T-cell (primary cell): ENCODE measurements at regions not wholly inside any gene's neighbourhood (a gene's known extent, or its start where the extent isn't known, plus 50 kb on each side); places are given as distances from the start of the nearest gene placed in this dataset.
"Not testable (repeated sequence)": the region's sequence is repeated elsewhere in the genome, so short reads cannot be mapped to it uniquely, and the experiment has no call there.

Source experiments
- ATAC-seq, 4 experiments: fragments of 200-7000 bp in 3 of 4; fragments of 150-1000 bp in 1 of 4; cut with Tn5 transposase; replicated peaks in 1 of 4; 1 replicate in 3 of 4; 2 replicates in 1 of 4; pipeline ENCODE4 v1.10.0; 2021; ENCODE audit warnings: moderate library complexity in 3 of 4, mild to moderate bottlenecking in 2 of 4, moderate number of reproducible peaks in 1 of 4
- CTCF ChIA-PET, 2 donors: fragments of 300-600 bp; sonication (Branson Sonifier 250); formaldehyde crosslinking; loops; one replicate each; lab custom pipeline; 2022; ENCODE audit warnings: antibody characterized with exemption in 2 of 2; lab: Charles Lee
- POLR2A ChIA-PET, 2 donors: fragments of 300-600 bp; sonication (Branson Sonifier 250); formaldehyde crosslinking; loops; one replicate each; lab custom pipeline; 2022; ENCODE audit warnings: antibody characterized with exemption in 2 of 2; lab: Charles Lee
- DNase-seq, 35 experiments: peaks; one replicate each; pipeline versions ENCODE4 v3.0.0 to v3.0.0-alpha.2; 2013 to 2023
- H3K27ac ChIP-seq: one replicate; pipeline ENCODE4 v1.5.1; 2013; ENCODE audit warnings: low read length
- H3K27me3 ChIP-seq, 2 experiments: replicated peaks in 1 of 2; 1 replicate in 1 of 2; 2 replicates in 1 of 2; pipeline versions ENCODE4 v1.6.1 to v1.7.0; 2013; ENCODE audit warnings: low read length in 1 of 2, mixed read lengths in 1 of 2; ENCODE audit not compliant: control insufficient read depth in 2 of 2, insufficient read depth in 2 of 2; ENCODE audit errors: extremely low read depth in 1 of 2
- H3K36me3 ChIP-seq, 2 donors: 1 replicate in 1 of 2; 2 replicates in 1 of 2; pipeline versions ENCODE4 v1.6.1 to v1.7.0; 2013; ENCODE audit warnings: low read length in 1 of 2; ENCODE audit not compliant: control insufficient read depth in 2 of 2, insufficient read depth in 1 of 2; ENCODE audit errors: extremely low read depth in 1 of 2
- H3K4me1 ChIP-seq, 2 experiments: 1 replicate in 1 of 2; 2 replicates in 1 of 2; pipeline versions ENCODE4 v1.6.1 to v1.7.0; 2013; ENCODE audit warnings: low read length in 2 of 2, mixed read lengths in 1 of 2; ENCODE audit not compliant: insufficient read depth in 2 of 2, control insufficient read depth in 1 of 2; ENCODE audit errors: extremely low read depth in 1 of 2
- H3K4me3 ChIP-seq, 2 donors: 1 replicate in 1 of 2; 2 replicates in 1 of 2; pipeline versions ENCODE4 v1.5.1 to v1.7.0; 2013; ENCODE audit warnings: mild to moderate bottlenecking in 2 of 2, low read length in 1 of 2, moderate library complexity in 1 of 2; ENCODE audit not compliant: control insufficient read depth in 1 of 2; ENCODE audit errors: extremely low read depth in 1 of 2
- H3K9me3 ChIP-seq: 2 replicates; pipeline ENCODE4 v1.7.0; 2013
- H3K27ac Mint-ChIP-seq, 2 donors: one replicate each; pipeline ENCODE4 v1.8.0; 2020 to 2021; ENCODE audit warnings: mild to moderate bottlenecking in 2 of 2, mixed read lengths in 2 of 2
- H3K27me3 Mint-ChIP-seq, 2 donors: one replicate each; pipeline ENCODE4 v1.8.0; 2021 to 2022; ENCODE audit warnings: mixed read lengths in 2 of 2
- H3K36me3 Mint-ChIP-seq: one replicate; pipeline ENCODE4 v1.8.0; 2021; ENCODE audit warnings: mixed read lengths
- H3K4me1 Mint-ChIP-seq, 3 donors: one replicate each; pipeline ENCODE4 v1.8.0; 2020 to 2022; ENCODE audit warnings: mixed read lengths in 3 of 3, mild to moderate bottlenecking in 1 of 3
- H3K4me3 Mint-ChIP-seq, 3 donors: one replicate each; pipeline ENCODE4 v1.8.0; 2020 to 2022; ENCODE audit warnings: mild to moderate bottlenecking in 3 of 3, mixed read lengths in 3 of 3, moderate library complexity in 3 of 3
- H3K9me3 Mint-ChIP-seq, 3 donors: one replicate each; pipeline ENCODE4 v1.8.0; 2020 to 2022; ENCODE audit warnings: mixed read lengths in 3 of 3
- WGBS: methylation state at CpG from one replicate; pipeline ENCODE4 v1.1.5; 2013; ENCODE audit warnings: missing lambda C conversion rate; ENCODE audit not compliant: insufficient coverage; 5-methylcytosine and 5-hydroxymethylcytosine counted together

- WGBS: no CpG with 5 or more reads among the region's 4 CpGs
- POLR2A ChIA-PET, H3K4me3 Mint-ChIP-seq, DNase-seq, H3K9me3 ChIP-seq, H3K36me3 Mint-ChIP-seq, H3K27me3 ChIP-seq, H3K9me3 Mint-ChIP-seq, H3K4me1 Mint-ChIP-seq, H3K27ac Mint-ChIP-seq, H3K4me3 ChIP-seq, H3K4me1 ChIP-seq, ATAC-seq, H3K36me3 ChIP-seq, H3K27me3 Mint-ChIP-seq, H3K27ac ChIP-seq, CTCF ChIA-PET: not testable (repeated sequence)
Measured at GRCh38 chr5:110834933-110835332, 96.1 kb downstream of the SLC25A46 start.

- ATAC-seq (no peak), DNase-seq (no peak)
- Mint-ChIP-seq H3K27ac (no peak overlapping the region), H3K27me3 (peaks cover 9 to 12% of the 10 kb centered on the region in 2 donors), H3K4me1 (no peaks in the 10 kb centered on the region), H3K36me3 (no peaks in the 10 kb centered on the region), H3K9me3 (peaks cover 2 to 7% (median 6%) of the 10 kb centered on the region in 3 donors), H3K4me3 (no peak overlapping the region)
- Histone ChIP-seq H3K27me3 (peaks cover 0 to 6% of the 10 kb centered on the region in 2 experiments), H3K27ac (no peak overlapping the region), H3K36me3 (no peaks in the 10 kb centered on the region), H3K4me3 (no peak overlapping the region), H3K9me3 (no peaks in the 10 kb centered on the region), H3K4me1 (no peaks in the 10 kb centered on the region)
- 89% methylated on average over 1 of the region's 1 CpG for WGBS
- CTCF ChIA-PET: no interaction called here
- POLR2A ChIA-PET: no interaction called here
Measured at GRCh38 chr5:110836851-110837250, 98.0 kb downstream of the SLC25A46 start.

GRCh38 chr5:110838357-110838756 is 99.5 kb downstream of the SLC25A46 start:
- H3K4me3 ChIP-seq, H3K27ac Mint-ChIP-seq, H3K4me1 Mint-ChIP-seq, ATAC-seq, H3K9me3 ChIP-seq, H3K4me1 ChIP-seq, H3K27ac ChIP-seq, POLR2A ChIA-PET, H3K36me3 ChIP-seq, H3K4me3 Mint-ChIP-seq, H3K27me3 ChIP-seq, H3K9me3 Mint-ChIP-seq, DNase-seq, H3K36me3 Mint-ChIP-seq: not testable (repeated sequence)
- peaks cover 9 to 12% of the 10 kb centered on the region in 2 donors for H3K27me3 Mint-ChIP-seq
- WGBS: 59% methylated on average over 3 of the region's 3 CpGs
- CTCF ChIA-PET: interaction anchor here in 1 of 2 donors (0.6 kb wide), 1 partner anchor 11 kb away, joined by 3 read pairs; no protein-coding TSS in a partner anchor

- WGBS: no CpG with 5 or more reads among the region's 3 CpGs
- peaks cover 0 to 6% of the 10 kb centered on the region in 2 experiments for H3K27me3 ChIP-seq
- Mint-ChIP-seq H3K27ac (no peak overlapping the region), H3K4me1 (no peaks in the 10 kb centered on the region), H3K27me3 (peaks cover 9 to 12% of the 10 kb centered on the region in 2 donors), H3K4me3 (no peak overlapping the region), H3K9me3 (peaks cover 2 to 7% (median 6%) of the 10 kb centered on the region in 3 donors), H3K36me3 (no peaks in the 10 kb centered on the region)
- H3K4me3 ChIP-seq: no peak overlapping the region
- no peaks in the 10 kb centered on the region for H3K9me3 ChIP-seq
- POLR2A ChIA-PET: no interaction called here
- no peaks in the 10 kb centered on the region for H3K4me1 ChIP-seq
- CTCF ChIA-PET: no interaction called here
- no peak for ATAC-seq
- H3K36me3 ChIP-seq: no peaks in the 10 kb centered on the region
- H3K27ac ChIP-seq: no peak overlapping the region
- DNase-seq: no peak
Measured at GRCh38 chr5:110838961-110839360, 100.2 kb downstream of the SLC25A46 start.

GRCh38 chr5:110840347-110840960 is 101.6 kb downstream of the SLC25A46 start:
- H3K36me3 ChIP-seq: no peaks in the 10 kb centered on the region
- CTCF ChIA-PET: no interaction called here

GRCh38 chr5:110841137-110841536 is 102.3 kb downstream of the SLC25A46 start:
- Mint-ChIP-seq H3K27ac (no peak overlapping the region), H3K36me3 (no peaks in the 10 kb centered on the region), H3K9me3 (peaks cover 0 to 1% (median 0%) of the 10 kb centered on the region in 3 donors), H3K4me1 (no peaks in the 10 kb centered on the region), H3K27me3 (peaks cover 9 to 12% of the 10 kb centered on the region in 2 donors), H3K4me3 (no peak overlapping the region)
- DNase-seq (no peak), ATAC-seq (no peak)
- H3K4me3 ChIP-seq: no peak overlapping the region
- H3K9me3 ChIP-seq: no peaks in the 10 kb centered on the region
- no peaks in the 10 kb centered on the region for H3K36me3 ChIP-seq
- POLR2A ChIA-PET: interaction anchor here in 1 of 2 donors (0.6 kb wide), 1 partner anchor 1092 kb away, joined by 3 read pairs; no protein-coding TSS in a partner anchor
- H3K4me1 ChIP-seq: no peaks in the 10 kb centered on the region
- no peak overlapping the region for H3K27ac ChIP-seq
- no CpG with 5 or more reads among the region's 2 CpGs for WGBS
- CTCF ChIA-PET: no interaction called here
- peaks cover 0 to 6% of the 10 kb centered on the region in 2 experiments for H3K27me3 ChIP-seq

More at GRCh38 chr5:110840347-110840960, 101.6 kb downstream of the SLC25A46 start:
- H3K36me3 Mint-ChIP-seq: no peaks in the 10 kb centered on the region
- H3K9me3 ChIP-seq: no peaks in the 10 kb centered on the region
- H3K4me3 ChIP-seq: no peak overlapping the region
- POLR2A ChIA-PET: no interaction called here
- H3K4me1 ChIP-seq: no peaks in the 10 kb centered on the region
- peaks cover 2 to 7% (median 6%) of the 10 kb centered on the region in 3 donors for H3K9me3 Mint-ChIP-seq
- WGBS: 81% methylated on average over 5 of the region's 7 CpGs
- H3K27ac ChIP-seq: no peak overlapping the region
- H3K27me3 ChIP-seq: peaks cover 0 to 6% of the 10 kb centered on the region in 2 experiments
- no peak overlapping the region for H3K27ac Mint-ChIP-seq
- ATAC-seq: no peak
- peaks cover 9 to 12% of the 10 kb centered on the region in 2 donors for H3K27me3 Mint-ChIP-seq
- DNase-seq: no peak
- H3K4me1 Mint-ChIP-seq: no peaks in the 10 kb centered on the region
- no peak overlapping the region for H3K4me3 Mint-ChIP-seq
